IMR-90 (cell line): ENCODE measurements at regions not wholly inside any gene's neighbourhood (a gene's known extent, or its start where the extent isn't known, plus 50 kb on each side); places are given as distances from the start of the nearest gene placed in this dataset.
A peak's percentile ranks its signal among the peaks of the same experiment; 100 is the strongest.

ENCODE experiments used
- ATAC-seq: fragments of 200-7000 bp; cut with Tn5 transposase; 2 replicates; pipeline ENCODE4 v1.9.1; 2020; ENCODE audit warnings: low read depth, mild to moderate bottlenecking, moderate library complexity
- BruUV-seq: library from RNA; stranded (reverse); fragments of 400-500 nt; replicated peaks from 2 replicates; lab custom pipeline; 2021; lab: Mats Ljungman, UMichigan
- CTCF ChIA-PET: fragments of 300-600 bp; formaldehyde crosslinking; extraction: SDS; loops from one replicate; lab custom pipeline; 2021; ENCODE audit warnings: antibody characterized with exemption; lab: Yijun Ruan, JAX
- POLR2A ChIA-PET: fragments of 300-600 bp; sonication (Branson Sonifier 250); formaldehyde crosslinking; loops from one replicate; lab custom pipeline; 2022; ENCODE audit warnings: antibody characterized with exemption; ENCODE audit not compliant: unreplicated experiment; lab: Charles Lee
- DNase-seq: peaks from one replicate; pipeline ENCODE4 v3.0.0; 2013
- H2AFZ ChIP-seq: replicated peaks from 2 replicates; pipeline ENCODE3; 2013; ENCODE audit warnings: low read length, mild to moderate bottlenecking; ENCODE audit not compliant: poor library complexity
- H2AK5ac ChIP-seq: 2 replicates; pipeline ENCODE4 v1.6.1; 2013; ENCODE audit warnings: low read depth, low read length, inconsistent platforms
- H2AK9ac ChIP-seq: replicated peaks from 2 replicates; pipeline ENCODE3; 2013; ENCODE audit warnings: mild to moderate bottlenecking, low read depth, low read length, moderate library complexity; ENCODE audit not compliant: poor library complexity
- H2BK120ac ChIP-seq: 2 replicates; pipeline ENCODE4 v1.6.1; 2013; ENCODE audit warnings: low read depth, low read length, inconsistent platforms
- H2BK15ac ChIP-seq: 3 replicates; pipeline ENCODE4 v1.6.1; 2013; ENCODE audit warnings: low read depth, low read length, inconsistent platforms
- H2BK20ac ChIP-seq: 2 replicates; pipeline ENCODE4 v1.6.1; 2013; ENCODE audit warnings: low read depth, mild to moderate bottlenecking, inconsistent platforms, low read length, moderate library complexity
- H2BK5ac ChIP-seq: 2 replicates; pipeline ENCODE4 v1.6.1; 2013; ENCODE audit warnings: mild to moderate bottlenecking, low read depth, low read length, inconsistent platforms; ENCODE audit not compliant: poor library complexity, severe bottlenecking
- H3K14ac ChIP-seq: replicated peaks from 2 replicates; pipeline ENCODE4 v1.6.1; 2013; ENCODE audit warnings: low read depth, low read length, inconsistent platforms
- H3K18ac ChIP-seq: 2 replicates; pipeline ENCODE4 v1.6.1; 2013; ENCODE audit warnings: low read depth, low read length, control low read depth
- H3K23ac ChIP-seq: 2 replicates; pipeline ENCODE4 v1.6.1; 2013; ENCODE audit warnings: low read depth, low read length, inconsistent platforms
- H3K27ac ChIP-seq: 2 replicates; pipeline ENCODE4 v1.5.1; 2013; ENCODE audit warnings: mild to moderate bottlenecking, control low read depth, low read length; ENCODE audit not compliant: insufficient read depth
- H3K27me3 ChIP-seq: 2 replicates; pipeline ENCODE4 v1.6.1; 2013; ENCODE audit warnings: low read length; ENCODE audit not compliant: control insufficient read depth, insufficient read depth
- H3K36me3 ChIP-seq: 2 replicates; pipeline ENCODE4 v1.6.1; 2013; ENCODE audit warnings: low read length, mixed read lengths; ENCODE audit not compliant: control insufficient read depth, insufficient read depth
- H3K4ac ChIP-seq: 2 replicates; pipeline ENCODE4 v1.6.1; 2013; ENCODE audit warnings: low read depth, low read length, inconsistent platforms
- H3K4me1 ChIP-seq: 2 replicates; pipeline ENCODE4 v1.6.1; 2013; ENCODE audit warnings: low read length, mixed read lengths; ENCODE audit not compliant: control insufficient read depth, insufficient read depth
- H3K4me2 ChIP-seq: 2 replicates; pipeline ENCODE4 v1.6.1; 2013; ENCODE audit warnings: low read depth, mild to moderate bottlenecking, control low read depth, low read length, moderate library complexity
- H3K4me3 ChIP-seq: 2 replicates; pipeline ENCODE4 v1.5.1; 2013; ENCODE audit warnings: low read depth, mild to moderate bottlenecking, control low read depth, low read length, moderate library complexity; ENCODE audit not compliant: insufficient read depth
- H3K56ac ChIP-seq: 2 replicates; pipeline ENCODE4 v1.6.1; 2013; ENCODE audit warnings: low read length, inconsistent platforms; ENCODE audit not compliant: insufficient read depth; ENCODE audit errors: extremely low read depth
- H3K79me1 ChIP-seq, 2 experiments: 2 replicates each; pipeline ENCODE4 v1.6.1; 2013; ENCODE audit warnings: low read length in 2 of 2, inconsistent platforms in 1 of 2, low read depth in 1 of 2
- H3K9ac ChIP-seq: 2 replicates; pipeline ENCODE4 v1.6.1; 2013; ENCODE audit warnings: low read depth, low read length, control low read depth
- H3K9me1 ChIP-seq: 2 replicates; pipeline ENCODE4 v1.6.1; 2013; ENCODE audit warnings: low read length, inconsistent platforms; ENCODE audit not compliant: insufficient read depth
- H3K9me3 ChIP-seq: 2 replicates; pipeline ENCODE4 v1.6.1; 2013; ENCODE audit warnings: low read length; ENCODE audit not compliant: control insufficient read depth, insufficient read depth
- H4K20me1 ChIP-seq: 2 replicates; pipeline ENCODE4 v1.6.1; 2013; ENCODE audit warnings: low read length, inconsistent platforms; ENCODE audit not compliant: insufficient read depth
- H4K5ac ChIP-seq: 2 replicates; pipeline ENCODE4 v1.6.1; 2013; ENCODE audit warnings: mild to moderate bottlenecking, low read depth, low read length, control low read depth
- H4K8ac ChIP-seq, 2 experiments: 2 replicates each; pipeline ENCODE4 v1.6.1; 2013; ENCODE audit warnings: low read depth in 2 of 2, low read length in 2 of 2, control low read depth in 1 of 2, inconsistent platforms in 1 of 2
- H4K91ac ChIP-seq: 2 replicates; pipeline ENCODE4 v1.6.1; 2013; ENCODE audit warnings: low read depth, low read length, inconsistent platforms; ENCODE audit not compliant: insufficient read depth
- BHLHE40 ChIP-seq: fragments of 150-350 bp; IDR thresholded peaks from 2 replicates; pipeline ENCODE4 v1.6.1; 2016; ENCODE audit warnings: mild to moderate bottlenecking, low read depth, low read length
- MAFK ChIP-seq: IDR thresholded peaks from 2 replicates; pipeline ENCODE4 v1.6.1; 2012; ENCODE audit warnings: low read depth, low read length, improper control_type of control experiment
- NFE2L2 ChIP-seq: fragments of 150-350 bp; IDR thresholded peaks from 2 replicates; pipeline ENCODE4 v1.6.1; 2016; ENCODE audit warnings: low read depth, mild to moderate bottlenecking, low read length
- POLR2A ChIP-seq: IDR thresholded peaks from 2 replicates; pipeline ENCODE4 v1.6.1; 2012; ENCODE audit warnings: mild to moderate bottlenecking, low read depth, low read length
- RFX5 ChIP-seq: IDR thresholded peaks from 2 replicates; pipeline ENCODE4 v1.8.0; 2012; ENCODE audit warnings: low read depth, mild to moderate bottlenecking, low read length, moderate library complexity
- WGBS, 2 experiments: methylation state at CpG; one replicate each; pipeline versions ENCODE4 v1.1.5 to v1.1.7; 2013; ENCODE audit warnings: missing lambda C conversion rate in 2 of 2; ENCODE audit not compliant: insufficient read length in 1 of 2; ENCODE audit errors: extremely low coverage in 2 of 2; 5-methylcytosine and 5-hydroxymethylcytosine counted together
- dilution Hi-C: fragments of 300-500 bp; cut with HindIII; formaldehyde crosslinking; loops from one replicate; pipeline ENCODE4 v1.14.3; 2018; ENCODE audit warnings: low sequenced_read_pairs; ENCODE audit not compliant: unreplicated experiment
- in situ Hi-C: fragments of 300-500 bp; cut with MboI; formaldehyde crosslinking; loops from 3 replicates; pipeline ENCODE4 v1.14.3; 2019; ENCODE audit warnings: low sequenced_read_pairs, inconsistent platforms, mixed read lengths
- intact Hi-C: fragments of 100-400 bp; cut with micrococcal nuclease; formaldehyde crosslinking; loops from 2 replicates; pipeline ENCODE4 v1.10.0; 2022
- TF ChIP-seq, protein P1 (sequence below): fragments of 150-350 bp; IDR thresholded peaks from 2 replicates; pipeline ENCODE4 v1.6.1; 2017; ENCODE audit warnings: mild to moderate bottlenecking, antibody characterized with exemption, low read length, low read depth

GRCh38 chr4:151991001-151991883 is 230.4 kb upstream of the GATB start (continued):
- TF ChIP-seq, protein P1, sequence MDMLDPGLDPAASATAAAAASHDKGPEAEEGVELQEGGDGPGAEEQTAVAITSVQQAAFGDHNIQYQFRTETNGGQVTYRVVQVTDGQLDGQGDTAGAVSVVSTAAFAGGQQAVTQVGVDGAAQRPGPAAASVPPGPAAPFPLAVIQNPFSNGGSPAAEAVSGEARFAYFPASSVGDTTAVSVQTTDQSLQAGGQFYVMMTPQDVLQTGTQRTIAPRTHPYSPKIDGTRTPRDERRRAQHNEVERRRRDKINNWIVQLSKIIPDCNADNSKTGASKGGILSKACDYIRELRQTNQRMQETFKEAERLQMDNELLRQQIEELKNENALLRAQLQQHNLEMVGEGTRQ = no peak

GRCh38 chr4:151990201-151990600 is 229.4 kb upstream of the GATB start:
- intact Hi-C loops = no loop called here

More at GRCh38 chr4:151990201-151990600, 229.4 kb upstream of the GATB start:
- Histone ChIP-seq H2BK20ac (0 out of 2 replicates have a peak overlapping the region, but pooled peaks have one; percentile 3), H3K4me3 (no peak overlapping the region), H3K4me2 (no peak overlapping the region), H3K27me3 (no peaks in the 10 kb centered on the region; the same call in 1 of the 2 replicates), H3K9ac (no peak overlapping the region), H3K9me1 (no peaks in the 10 kb centered on the region), H3K18ac (no peak overlapping the region; the same call in 1 of the 2 replicates), H2BK5ac (no peak overlapping the region), H4K8ac (0 out of 4 replicates have a peak overlapping the region, but pooled peaks of 1 of the 2 experiments have one; percentile 4), H4K91ac (no peak overlapping the region), H3K79me1 (no peaks in the 10 kb centered on the region), H3K36me3 (no peaks in the 10 kb centered on the region), H3K4ac (no peak overlapping the region), H4K20me1 (no peaks in the 10 kb centered on the region), H2AFZ (no peak overlapping the region), H3K4me1 (peaks cover 3% of the 10 kb centered on the region; the same call in 1 of the 2 replicates), H3K23ac (no peak overlapping the region), H2BK120ac (peak overlapping the region; percentile 8; the same call in 1 of the 2 replicates), H3K9me3 (no peaks in the 10 kb centered on the region), H3K56ac (no peak overlapping the region), H2AK9ac (no peak overlapping the region), H4K5ac (no peak overlapping the region), H2AK5ac (no peak overlapping the region), H2BK15ac (no peak overlapping the region), H3K27ac (no peak overlapping the region), H3K14ac (no peak overlapping the region)
- dilution Hi-C loops (no loop called here), in situ Hi-C loops (no loop called here)
- CTCF ChIA-PET = no interaction called here
- TF ChIP-seq POLR2A (no peak), NFE2L2 (no peak), RFX5 (no peak), BHLHE40 (no peak), MAFK (peak; percentile 46; the same call in 1 of the 2 replicates)
- POLR2A ChIA-PET = no interaction called here
- WGBS, 2 experiments = no CpG with 5 or more reads among the region's 4 CpGs
- DNase-seq = peak; percentile 41
- BruUV-seq = no TSS peak
- no peak for ATAC-seq
